HTR-8/SVneo (cell line): ENCODE measurements at regions not wholly inside any gene's neighbourhood (a gene's known extent, or its start where the extent isn't known, plus 50 kb on each side); places are given as distances from the start of the nearest gene placed in this dataset.
"Not testable (repeated sequence)": the region's sequence is repeated elsewhere in the genome, so short reads cannot be mapped to it uniquely, and the experiment has no call there.

ENCODE experiments used
- DNase-seq: peaks from one replicate; pipeline ENCODE4 v3.0.0; 2011; ENCODE audit warnings: low spot score, mixed read lengths; ENCODE audit not compliant: insufficient read length
- FAIRE-seq: peaks from 2 replicates; lab custom pipeline; 2011; peaks lifted over from hg19 to GRCh38; lab: Jason Lieb, UNC

GRCh38 chr3:150142936-150143335 is 172.2 kb upstream of the PFN2 start:
- FAIRE-seq: no peak
- DNase-seq: no peak

DNA sequence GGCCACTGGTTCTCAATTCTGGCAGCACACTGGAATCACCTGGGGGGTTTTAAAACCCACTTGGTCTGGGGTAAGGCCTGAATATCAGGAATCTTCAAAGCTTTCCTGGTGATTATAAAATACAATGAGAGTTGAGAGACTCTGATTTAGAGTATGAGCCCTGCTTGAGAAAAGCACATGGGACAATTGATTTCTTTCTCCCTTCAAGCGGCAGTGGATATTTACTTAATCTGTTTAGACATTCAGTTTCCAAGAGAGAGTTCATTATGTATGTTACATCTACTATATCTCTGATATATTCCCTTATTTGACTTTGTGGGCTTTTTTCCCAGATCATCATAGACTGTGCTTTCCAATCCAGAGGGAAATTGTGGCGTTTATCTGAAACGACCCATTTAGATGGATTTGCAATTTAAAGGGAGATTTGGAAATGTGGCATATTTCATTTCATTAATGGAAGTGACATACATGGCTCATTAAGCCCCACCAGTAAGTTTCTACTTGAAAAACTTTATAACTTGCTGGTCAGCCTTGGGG is 171.2 kb upstream of the PFN2 start:
- no peak for FAIRE-seq
- DNase-seq: no peak

DNA sequence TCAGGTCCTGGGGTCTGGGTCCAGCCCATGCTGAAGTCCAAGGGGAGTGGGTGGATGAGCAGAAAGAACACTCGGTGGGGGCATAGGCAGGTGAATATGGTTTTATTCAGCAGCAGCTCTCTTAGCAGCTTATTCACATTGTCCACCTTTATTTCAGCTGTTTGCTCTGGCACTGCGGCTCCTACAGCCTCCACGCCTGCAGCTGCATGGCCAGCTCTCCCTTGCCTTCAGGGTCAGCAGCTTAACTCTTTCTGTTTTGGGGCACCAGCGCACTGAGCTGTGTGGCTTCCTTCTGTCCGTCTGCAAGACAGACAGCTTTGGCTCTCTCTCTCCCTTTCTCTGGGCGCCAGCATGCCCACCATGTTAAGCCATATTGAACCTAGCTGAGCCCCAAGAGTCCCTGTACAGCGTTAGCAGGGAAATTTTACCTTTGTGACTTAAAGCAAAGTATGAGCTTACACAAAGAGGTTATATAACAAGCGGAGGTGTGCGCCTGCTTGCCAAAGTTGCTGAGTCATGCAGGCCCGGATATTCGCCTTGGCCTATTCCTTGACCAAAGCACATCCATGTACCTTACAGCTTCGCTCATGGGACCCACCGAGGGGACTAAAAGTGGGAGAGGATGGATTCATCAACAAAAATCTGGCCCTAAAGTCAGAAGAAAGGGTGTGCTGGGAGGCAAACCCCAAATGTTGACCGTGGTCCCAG is 170.1 kb upstream of the PFN2 start:
- FAIRE-seq (no peak), DNase-seq (no peak)

DNA sequence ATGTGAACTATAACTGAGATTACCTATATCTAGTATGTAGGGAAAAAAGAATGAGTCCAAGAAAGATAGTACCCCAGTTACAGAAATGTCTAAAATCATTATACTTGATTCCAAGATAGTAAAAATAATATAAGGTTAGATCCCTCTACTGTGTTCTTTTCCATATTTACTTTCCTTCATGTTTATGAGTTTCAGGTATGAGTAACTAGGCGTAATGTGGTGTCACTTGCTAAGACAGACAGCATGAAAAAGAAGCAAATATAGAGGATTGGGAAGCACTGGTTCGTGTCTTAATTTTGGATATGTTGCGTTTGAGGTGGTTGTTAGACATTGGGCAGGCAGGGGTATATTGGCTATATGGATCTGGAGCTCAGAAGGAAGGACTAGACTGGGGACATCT is 168.1 kb upstream of the PFN2 start:
- no peak for DNase-seq
- no peak for FAIRE-seq

- DNase-seq: no peak
- no peak for FAIRE-seq
Observed at GRCh38 chr3:150136242-150136641, 165.5 kb upstream of the PFN2 start.

DNA sequence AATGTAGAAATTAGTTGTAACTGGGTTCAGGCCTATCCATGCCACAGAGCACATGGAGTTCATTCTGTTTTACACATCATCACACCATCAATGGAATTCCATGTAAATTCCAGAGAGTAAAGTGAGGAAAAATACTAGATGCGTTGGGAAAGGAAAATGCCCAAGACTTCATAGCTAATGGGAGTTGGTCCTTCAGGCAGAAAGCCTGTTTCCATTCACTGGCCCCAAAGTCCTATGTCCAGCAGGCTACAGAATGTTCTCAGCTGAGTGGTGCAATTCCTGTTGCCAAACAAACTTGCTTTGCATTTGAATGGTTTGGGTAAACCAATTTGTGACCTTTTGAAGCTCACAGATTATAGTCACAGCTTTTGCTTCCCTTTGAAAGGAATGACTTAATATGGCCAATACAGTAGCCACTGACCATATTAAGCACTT is 164.6 kb upstream of the PFN2 start:
- FAIRE-seq (no peak), DNase-seq (no peak)

DNA sequence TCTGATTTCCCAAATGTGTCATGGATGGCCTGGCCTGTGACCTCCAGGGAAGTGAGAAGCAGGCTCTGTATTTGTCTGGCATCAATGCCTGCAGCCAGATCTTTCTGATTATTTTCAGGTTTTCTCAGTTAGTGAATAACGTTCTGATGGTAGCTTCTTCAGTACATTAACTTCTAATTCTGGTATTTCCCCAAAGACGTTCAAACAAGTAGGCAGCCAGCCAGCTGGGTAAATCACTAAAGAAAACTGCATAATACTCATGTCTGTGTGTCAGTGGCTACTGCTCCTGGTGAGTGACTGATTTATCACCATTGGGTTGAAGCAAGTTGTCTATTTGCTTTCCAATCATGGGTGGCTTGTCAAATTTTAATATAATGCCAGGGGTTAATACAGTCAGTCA is 162.6 kb upstream of the PFN2 start:
- no peak for DNase-seq
- FAIRE-seq: no peak

- no peak for FAIRE-seq
- DNase-seq: no peak
Observed at GRCh38 chr3:150132101-150132749, 161.5 kb upstream of the PFN2 start.

DNA sequence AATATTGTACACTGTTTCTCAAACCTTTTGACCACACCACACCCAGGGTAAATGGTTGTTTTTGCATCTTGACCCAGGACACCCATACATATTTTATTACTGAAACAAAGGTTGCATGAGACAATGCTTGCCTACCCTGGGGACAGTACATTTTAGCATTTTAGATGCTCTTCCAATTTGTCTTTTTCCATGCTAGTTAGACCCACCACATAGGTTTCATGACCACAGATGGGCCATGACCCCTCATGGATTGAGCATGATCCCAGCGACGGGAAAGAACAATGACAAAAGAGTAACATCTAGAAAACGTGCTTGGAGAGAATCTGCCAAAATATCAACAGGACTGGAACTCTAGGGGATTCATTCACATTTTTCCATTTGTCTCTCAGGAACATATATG is 161.0 kb upstream of the PFN2 start:
- FAIRE-seq: no peak

DNA sequence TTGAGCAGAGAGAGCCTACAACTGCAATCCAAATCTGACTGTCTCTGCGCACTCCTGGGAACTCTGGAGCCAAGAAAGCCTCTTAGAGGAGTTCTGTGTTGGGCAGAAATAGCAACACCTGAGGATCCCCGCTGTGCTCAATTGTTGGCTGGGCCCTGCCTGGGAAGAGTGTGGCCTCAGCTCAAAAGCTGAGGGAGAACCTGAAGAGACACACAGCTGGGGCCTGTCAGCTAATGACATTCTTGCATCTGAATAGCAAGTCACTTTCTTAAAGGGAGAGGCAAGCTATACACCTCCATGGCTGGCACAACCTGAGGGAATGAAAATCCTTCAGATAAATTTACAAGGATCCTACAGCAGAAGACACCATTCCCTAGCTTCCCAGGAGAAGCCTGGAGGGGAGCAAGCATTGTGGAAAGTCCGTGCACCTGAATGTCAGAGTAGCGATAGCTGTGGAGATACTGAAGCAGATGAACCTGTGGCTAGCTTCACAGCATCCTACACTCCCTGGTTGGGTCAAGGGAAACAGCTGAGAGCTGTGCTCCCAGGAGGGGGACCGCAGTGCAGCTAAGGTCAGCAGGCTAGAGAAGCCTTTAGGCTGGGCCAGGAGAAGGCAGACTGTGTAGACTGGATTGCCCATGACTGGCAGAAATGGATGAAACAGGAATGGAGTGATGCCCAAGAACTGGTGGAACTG is 159.9 kb upstream of the PFN2 start:
- no peak for DNase-seq
- no peak for FAIRE-seq

More for the DNA sequence above, 161.0 kb upstream of the PFN2 start:
- DNase-seq: no peak

DNA sequence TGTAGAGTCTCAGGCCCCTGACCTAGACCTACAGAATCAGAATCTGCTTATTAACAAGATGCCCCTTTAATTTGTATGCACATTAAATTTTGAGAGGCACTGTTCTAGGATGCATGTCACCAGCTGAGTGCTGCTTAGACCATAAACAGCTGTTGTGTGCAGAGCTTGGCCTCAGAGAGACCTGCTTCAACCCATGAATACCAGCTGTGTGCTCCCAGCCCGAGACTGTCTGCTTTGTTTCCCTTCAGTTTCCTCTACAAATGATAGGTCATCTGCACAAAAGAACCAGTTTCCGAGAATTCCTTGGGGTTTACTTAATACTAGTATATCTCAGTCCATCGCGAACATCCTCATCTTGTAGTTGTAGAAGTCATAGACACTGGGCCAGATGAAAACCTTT is 158.5 kb upstream of the PFN2 start:
- FAIRE-seq (no peak), DNase-seq (no peak)

GRCh38 chr3:150128126-150128525 is 157.4 kb upstream of the PFN2 start:
- DNase-seq: no peak
- FAIRE-seq: no peak

- no peak for FAIRE-seq
- DNase-seq: no peak
Observed at GRCh38 chr3:150127011-150127490, 156.4 kb upstream of the PFN2 start.

- no peak for FAIRE-seq
- no peak for DNase-seq
Observed at GRCh38 chr3:150124142-150124541, 153.4 kb upstream of the PFN2 start.

DNA sequence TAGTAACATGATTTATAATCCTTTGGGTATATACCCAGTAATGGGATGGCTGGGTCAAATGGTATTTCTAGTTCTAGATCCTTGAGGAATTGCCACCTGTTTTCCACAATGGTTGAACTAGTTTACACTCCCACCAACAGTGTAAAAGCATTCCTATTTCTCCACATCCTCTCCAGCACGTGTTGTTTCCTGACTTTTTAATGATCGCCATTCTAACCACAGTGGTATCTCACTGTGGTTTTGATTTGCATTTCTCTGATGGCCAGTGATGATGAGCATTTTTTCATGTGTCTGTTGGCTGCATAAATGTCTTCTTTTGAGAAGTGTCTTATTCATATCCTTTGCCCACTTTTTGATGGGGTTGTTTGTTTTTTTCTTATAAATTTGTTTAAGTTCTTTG is 152.6 kb upstream of the PFN2 start:
- not testable (repeated sequence) for DNase-seq, FAIRE-seq

DNA sequence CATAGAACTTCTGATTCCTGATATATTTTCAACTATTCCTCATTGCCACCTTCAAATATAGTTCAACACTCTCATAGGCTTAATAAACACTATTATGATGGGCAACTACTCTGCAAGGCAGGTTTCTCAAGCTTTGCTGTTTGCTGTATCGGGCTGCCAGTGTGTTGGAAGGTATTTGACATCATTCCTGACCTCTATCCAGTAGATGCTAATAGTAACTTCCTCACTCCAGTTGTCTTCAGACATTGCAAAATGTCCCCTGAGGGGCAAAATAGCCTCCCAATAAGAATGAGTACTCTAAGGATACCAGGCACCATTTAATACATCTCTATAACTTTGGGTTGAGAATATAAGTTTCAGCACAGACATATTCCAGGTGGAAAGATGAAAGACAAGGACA is 147.5 kb upstream of the PFN2 start:
- DNase-seq: no peak
- no peak for FAIRE-seq

DNA sequence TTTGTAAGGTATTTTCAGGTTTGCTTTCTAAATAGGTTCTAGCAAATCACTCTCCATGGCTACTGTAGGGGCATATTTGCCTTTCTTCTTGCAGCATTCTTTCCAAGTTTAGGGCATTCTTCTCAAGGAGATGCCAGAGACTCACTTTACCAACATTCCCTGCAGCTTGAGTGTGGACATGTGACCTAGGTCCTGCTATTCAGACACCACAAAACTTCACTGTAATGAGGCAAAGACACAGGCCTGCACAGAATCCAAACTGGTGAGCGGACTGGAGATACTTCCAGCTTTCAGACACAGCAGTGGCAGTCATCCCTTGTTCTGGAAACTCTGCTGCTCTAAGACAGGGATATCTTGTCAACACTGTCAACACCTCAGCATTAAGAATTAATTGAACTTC is 146.4 kb upstream of the PFN2 start:
- FAIRE-seq (no peak), DNase-seq (no peak)

- DNase-seq (no peak), FAIRE-seq (no peak)
Observed at GRCh38 chr3:150116196-150116595, 145.5 kb upstream of the PFN2 start.

DNA sequence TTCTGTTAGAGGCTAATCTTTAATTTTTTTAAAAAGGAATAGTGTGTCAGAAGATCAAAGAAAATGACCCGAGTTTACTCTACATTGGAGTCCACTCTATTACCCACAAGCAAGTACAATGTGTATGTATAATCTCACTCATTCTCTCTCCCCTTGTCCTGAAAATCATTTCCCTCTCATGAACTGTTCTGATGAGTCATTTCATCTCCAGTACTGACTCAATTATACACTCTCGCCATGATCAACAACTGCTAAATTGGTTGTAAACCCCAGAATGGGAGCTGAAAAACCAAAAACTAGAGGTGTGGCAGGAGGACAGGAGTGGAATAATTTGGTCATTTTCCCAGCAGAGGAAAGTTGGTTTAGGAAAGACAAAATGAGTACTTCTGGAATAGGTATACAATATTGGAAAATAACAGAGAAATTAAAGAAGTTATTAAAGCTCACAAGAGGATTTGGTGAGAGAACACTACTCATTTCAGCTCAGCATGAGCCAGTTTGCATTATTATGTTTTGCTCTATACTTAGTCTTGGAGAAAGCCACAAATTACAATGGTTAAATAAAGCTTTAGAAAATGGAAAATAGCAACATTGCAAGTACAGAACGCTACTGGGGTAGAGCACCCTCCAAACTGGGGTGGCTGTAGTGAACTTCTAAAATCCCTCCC is 144.3 kb upstream of the PFN2 start:
- DNase-seq (no peak), FAIRE-seq (no peak)

GRCh38 chr3:150114273-150114672 is 143.6 kb upstream of the PFN2 start:
- FAIRE-seq (no peak), DNase-seq (no peak)
